ENCODE measurements at regions not wholly inside any gene's neighbourhood (a gene's known extent, or its start where the extent isn't known, plus 50 kb on each side); places are given as distances from the start of the nearest gene placed in this dataset.

- no peak for DNase-seq (ENCODE audit: low read depth)
Observed at GRCh38 chr13:89816404-89816803, 1531.1 kb upstream of the MIR17HG start.

GRCh38 chr13:89822467-89822866, 1525.0 kb upstream of the MIR17HG start:
- DNase-seq (ENCODE audit: low read depth): no peak

GRCh38 chr13:89827552-89827951, 1519.9 kb upstream of the MIR17HG start:
- no peak for DNase-seq (ENCODE audit: low read depth)

GRCh38 chr13:89828506-89828905, 1519.0 kb upstream of the MIR17HG start:
- DNase-seq (ENCODE audit: low read depth): no peak

- DNase-seq (ENCODE audit: low read depth): no peak
Observed at GRCh38 chr13:89831157-89831556, 1516.3 kb upstream of the MIR17HG start.

GRCh38 chr13:89832827-89833226, 1514.7 kb upstream of the MIR17HG start:
- no peak for DNase-seq (ENCODE audit: low read depth)

GRCh38 chr13:89843621-89844020, 1503.9 kb upstream of the MIR17HG start:
- DNase-seq (ENCODE audit: low read depth): no peak

- DNase-seq (ENCODE audit: low read depth): no peak
Observed at GRCh38 chr13:89845874-89846273, 1501.6 kb upstream of the MIR17HG start.

- DNase-seq (ENCODE audit: low read depth): no peak
Observed at GRCh38 chr13:89846926-89847585, 1500.4 kb upstream of the MIR17HG start.

GRCh38 chr13:89852570-89852969, 1494.9 kb upstream of the MIR17HG start:
- DNase-seq (ENCODE audit: low read depth): no peak

- DNase-seq (ENCODE audit: low read depth): no peak
Observed at GRCh38 chr13:89856512-89856911, 1491.0 kb upstream of the MIR17HG start.

GRCh38 chr13:89857502-89857901, 1490.0 kb upstream of the MIR17HG start:
- no peak for DNase-seq (ENCODE audit: low read depth)

- no peak for DNase-seq (ENCODE audit: low read depth)
Observed at GRCh38 chr13:89862011-89862690, 1485.3 kb upstream of the MIR17HG start.

- DNase-seq (ENCODE audit: low read depth): no peak
Observed at GRCh38 chr13:89862691-89863036, 1484.8 kb upstream of the MIR17HG start.

- DNase-seq (ENCODE audit: low read depth): no peak
Observed at GRCh38 chr13:89865164-89866064, 1482.1 kb upstream of the MIR17HG start.

- no peak for DNase-seq (ENCODE audit: low read depth)
Observed at GRCh38 chr13:89869312-89869711, 1478.2 kb upstream of the MIR17HG start.

- no peak for DNase-seq (ENCODE audit: low read depth)
Observed at GRCh38 chr13:89878904-89879303, 1468.6 kb upstream of the MIR17HG start.

GRCh38 chr13:89880201-89880600, 1467.3 kb upstream of the MIR17HG start:
- no peak for DNase-seq (ENCODE audit: low read depth)

GRCh38 chr13:89883893-89884448, 1463.5 kb upstream of the MIR17HG start:
- no peak for DNase-seq (ENCODE audit: low read depth)

- no peak for DNase-seq (ENCODE audit: low read depth)
Observed at GRCh38 chr13:89890806-89891205, 1456.7 kb upstream of the MIR17HG start.

- no peak for DNase-seq (ENCODE audit: low read depth)
Observed at GRCh38 chr13:89891416-89891815, 1456.1 kb upstream of the MIR17HG start.

- no peak for DNase-seq (ENCODE audit: low read depth)
Observed at GRCh38 chr13:89897681-89898080, 1449.8 kb upstream of the MIR17HG start.

Data from HS-5 (cell line).